HCT116 (cell line): ENCODE measurements at regions not wholly inside any gene's neighbourhood (a gene's known extent, or its start where the extent isn't known, plus 50 kb on each side); places are given as distances from the start of the nearest gene placed in this dataset.

Experiments
- ATAC-seq: fragments of 200-7000 bp; cut with Tn5 transposase; 2 replicates; pipeline ENCODE4 v1.9.1; 2020; ENCODE audit warnings: mild to moderate bottlenecking, moderate library complexity
- BruUV-seq: library from RNA; stranded (reverse); fragments of 400-500 nt; replicated peaks from 2 replicates; lab custom pipeline; 2021; lab: Mats Ljungman, UMichigan
- CTCF ChIA-PET: fragments of 300-600 bp; sonication (Branson Sonifier 250); formaldehyde crosslinking; loops from one replicate; lab custom pipeline; 2021; ENCODE audit warnings: antibody characterized with exemption; lab: Charles Lee
- POLR2A ChIA-PET: fragments of 300-600, 350-600 bp; sonication (Branson Sonifier 250); formaldehyde crosslinking; loops from one replicate; lab custom pipeline; 2021; ENCODE audit warnings: antibody characterized with exemption; lab: Charles Lee
- RAD21 ChIA-PET, 2 experiments: fragments of 300-600 bp; sonication (Branson Sonifier 250); formaldehyde crosslinking; loops; one replicate each; lab custom pipeline; 2023; ENCODE audit warnings: low total read pairs in 2 of 2; ENCODE audit not compliant: uncharacterized antibody in 2 of 2, unreplicated experiment in 2 of 2, low non-redundant PET in 1 of 2; lab: Charles Lee
- DNase-seq: peaks from one replicate; pipeline ENCODE4 v3.0.0-alpha.2; 2010; ENCODE audit warnings: low read depth, low spot score
- H2AFZ ChIP-seq: fragments of 200-600 bp; shearing (Covaris generic), sonication (generic); 2 replicates; pipeline ENCODE4 v1.6.1; 2017; ENCODE audit warnings: low read depth, mixed run types, mixed read lengths, antibody characterized with exemption, low read length; ENCODE audit not compliant: poor library complexity, severe bottlenecking
- H3K27ac ChIP-seq: 2 replicates; pipeline ENCODE4 v1.5.1; 2012; ENCODE audit warnings: low read depth, low read length
- H3K27me3 ChIP-seq: fragments of 200-600 bp; sonication (generic); 2 replicates; pipeline ENCODE4 v1.6.1; 2016; ENCODE audit warnings: mixed run types, low read length, mixed read lengths; ENCODE audit not compliant: insufficient read depth
- H3K36me3 ChIP-seq, 2 experiments: fragments of 200-500 bp in 1 of 2; fragments of 200-600 bp in 1 of 2; sonication (Bioruptor generic) in 1 of 2; sonication (generic) in 1 of 2; 2 replicates each; pipeline versions ENCODE4 v1.5.1 to v1.6.1; 2014 to 2016; ENCODE audit warnings: low read length in 2 of 2, inconsistent platforms in 1 of 2, mixed read lengths in 1 of 2, mixed run types in 1 of 2; ENCODE audit not compliant: insufficient read depth in 2 of 2, control insufficient read depth in 1 of 2
- H3K4me1 ChIP-seq, 2 experiments: fragments of 200-600 bp in 1 of 2; sonication (generic) in 1 of 2; 2 replicates each; pipeline versions ENCODE4 v1.5.1 to v1.6.1; 2012 to 2017; ENCODE audit warnings: low read length in 2 of 2, inconsistent platforms in 1 of 2, mild to moderate bottlenecking in 1 of 2, mixed read lengths in 1 of 2, mixed run types in 1 of 2, moderate library complexity in 1 of 2; ENCODE audit not compliant: insufficient read depth in 2 of 2, control insufficient read depth in 1 of 2
- H3K4me2 ChIP-seq: fragments of 200-600 bp; sonication (generic); 2 replicates; pipeline ENCODE4 v1.6.1; 2017; ENCODE audit warnings: mixed run types, low read length, mixed read lengths
- H3K4me3 ChIP-seq, 2 experiments: fragments of 200-600 bp in 1 of 2; sonication (generic) in 1 of 2; replicated peaks in 1 of 2; 2 replicates each; pipeline ENCODE4 v1.5.1; 2011 to 2016; ENCODE audit warnings: low read length in 2 of 2, control low read depth in 1 of 2, low read depth in 1 of 2, mild to moderate bottlenecking in 1 of 2, mixed read lengths in 1 of 2, mixed run types in 1 of 2
- H3K79me2 ChIP-seq: fragments of 200-600 bp; sonication (generic); 2 replicates; pipeline ENCODE4 v1.6.1; 2017; ENCODE audit warnings: mild to moderate bottlenecking, mixed run types, low read length, moderate library complexity, mixed read lengths; ENCODE audit not compliant: insufficient read depth
- H3K9ac ChIP-seq: fragments of 200-600 bp; sonication (generic); 2 replicates; pipeline ENCODE4 v1.6.1; 2016; ENCODE audit warnings: low read length, mixed read lengths
- H3K9me2 ChIP-seq: fragments of 200-600 bp; sonication (generic), shearing (Covaris generic); 2 replicates; pipeline ENCODE4 v1.6.1; 2017; ENCODE audit warnings: mixed run types, mild to moderate bottlenecking, moderate library complexity; ENCODE audit not compliant: insufficient read depth
- H3K9me3 ChIP-seq, 2 experiments: fragments of 200-500 bp in 1 of 2; fragments of 200-600 bp in 1 of 2; sonication (Bioruptor generic) in 1 of 2; sonication (generic) in 1 of 2; 2 replicates each; pipeline ENCODE4 v1.6.1; 2014 to 2017; ENCODE audit warnings: low read length in 2 of 2, mixed read lengths in 2 of 2, inconsistent platforms in 1 of 2, low read depth in 1 of 2, mild to moderate bottlenecking in 1 of 2, mixed run types in 1 of 2, moderate library complexity in 1 of 2; ENCODE audit not compliant: control insufficient read depth in 1 of 2, insufficient read depth in 1 of 2
- H4K20me1 ChIP-seq: fragments of 200-600 bp; sonication (generic), shearing (Covaris generic); 2 replicates; pipeline ENCODE4 v1.6.1; 2017; ENCODE audit warnings: mixed run types, mild to moderate bottlenecking, moderate library complexity; ENCODE audit not compliant: insufficient read depth
- CEBPB ChIP-seq: IDR thresholded peaks from 2 replicates; pipeline ENCODE4 v1.6.1; 2012; ENCODE audit warnings: low read depth
- ELF1 ChIP-seq: IDR thresholded peaks from 2 replicates; pipeline ENCODE4 v1.6.1; 2012; ENCODE audit warnings: low read depth, borderline replicate concordance
- EZH2phosphoT487 ChIP-seq: fragments of 200-600 bp; IDR thresholded peaks from 2 replicates; pipeline ENCODE4 v1.6.1; 2018; ENCODE audit warnings: antibody characterized with exemption, borderline replicate concordance
- FOSL1 ChIP-seq: IDR thresholded peaks from 2 replicates; pipeline ENCODE4 v1.6.1; 2012; ENCODE audit warnings: low read depth
- POLR2A ChIP-seq: IDR thresholded peaks from 2 replicates; pipeline ENCODE4 v1.7.0; 2011; ENCODE audit warnings: borderline replicate concordance; ENCODE audit not compliant: insufficient read depth, insufficient read length; ENCODE audit errors: extremely low read depth
- POLR2AphosphoS5 ChIP-seq: IDR thresholded peaks from 2 replicates; pipeline ENCODE4 v1.6.1; 2011; ENCODE audit warnings: mild to moderate bottlenecking, low read depth, low read length, moderate library complexity
- REST ChIP-seq: IDR thresholded peaks from 2 replicates; pipeline ENCODE4 v1.6.1; 2012; ENCODE audit warnings: low read depth
- SIN3A ChIP-seq: IDR thresholded peaks from 2 replicates; pipeline ENCODE4 v1.6.1; 2012; ENCODE audit warnings: low read depth
- SP1 ChIP-seq: IDR thresholded peaks from 2 replicates; pipeline ENCODE4 v1.6.1; 2012; ENCODE audit warnings: low read depth
- ZFX ChIP-seq: fragments of 450-650 bp; IDR thresholded peaks from 2 replicates; pipeline ENCODE4 v1.6.1; 2017
- ZNF274 ChIP-seq: fragments of 200-500 bp; sonication (Bioruptor generic); IDR thresholded peaks from 2 replicates; pipeline ENCODE4 v1.6.1; 2014; ENCODE audit warnings: mild to moderate bottlenecking, low read depth, low read length, inconsistent platforms
- intact Hi-C: fragments of 100-400 bp; cut with micrococcal nuclease; formaldehyde crosslinking; loops from 2 replicates; pipeline ENCODE4 v1.10.0; 2022

- POLR2A ChIA-PET: no interaction called here
- DNase-seq: no peak
- no peaks in the 10 kb centered on the region for H3K79me2 ChIP-seq
- intact Hi-C loops: no loop called here
- no peaks in the 10 kb centered on the region for H3K9me2 ChIP-seq
- no peak overlapping the region for H3K4me2 ChIP-seq
- no peak for TF ChIP-seq POLR2AphosphoS5
- TF ChIP-seq SIN3A: no peak
- TF ChIP-seq ELF1: no peak
- no peak for TF ChIP-seq ZFX
- TF ChIP-seq CEBPB: no peak
- no peak for TF ChIP-seq EZH2phosphoT487
- no peak for TF ChIP-seq REST
- no peak for TF ChIP-seq SP1
- no peak for TF ChIP-seq ZNF274
- no peak for TF ChIP-seq POLR2A
- TF ChIP-seq FOSL1: no peak
- no peak overlapping the region for H2AFZ ChIP-seq
- H3K4me1 ChIP-seq: no peaks in the 10 kb centered on the region
- H3K36me3 ChIP-seq: no peaks in the 10 kb centered on the region
- RAD21 ChIA-PET: no interaction called here
- CTCF ChIA-PET: no interaction called here
- no peak for ATAC-seq
- H3K9ac ChIP-seq: no peak overlapping the region
- no peaks in the 10 kb centered on the region for H3K27me3 ChIP-seq
- H3K27ac ChIP-seq: no peak overlapping the region
- H4K20me1 ChIP-seq: no peaks in the 10 kb centered on the region
- H3K9me3 ChIP-seq: peaks cover 13 to 22% of the 10 kb centered on the region in 2 experiments; a peak in 2 of 4 replicates
- H3K4me3 ChIP-seq: no peak overlapping the region
- no TSS peak for BruUV-seq
Measured at GRCh38 chr5:29214839-29215238, 1978.6 kb upstream of the CDH6 start.
